ENCODE measurements at regions not wholly inside any gene's neighbourhood (a gene's known extent, or its start where the extent isn't known, plus 50 kb on each side); places are given as distances from the start of the nearest gene placed in this dataset.
"Not testable (repeated sequence)": the region's sequence is repeated elsewhere in the genome, so short reads cannot be mapped to it uniquely, and the experiment has no call there.

DNA sequence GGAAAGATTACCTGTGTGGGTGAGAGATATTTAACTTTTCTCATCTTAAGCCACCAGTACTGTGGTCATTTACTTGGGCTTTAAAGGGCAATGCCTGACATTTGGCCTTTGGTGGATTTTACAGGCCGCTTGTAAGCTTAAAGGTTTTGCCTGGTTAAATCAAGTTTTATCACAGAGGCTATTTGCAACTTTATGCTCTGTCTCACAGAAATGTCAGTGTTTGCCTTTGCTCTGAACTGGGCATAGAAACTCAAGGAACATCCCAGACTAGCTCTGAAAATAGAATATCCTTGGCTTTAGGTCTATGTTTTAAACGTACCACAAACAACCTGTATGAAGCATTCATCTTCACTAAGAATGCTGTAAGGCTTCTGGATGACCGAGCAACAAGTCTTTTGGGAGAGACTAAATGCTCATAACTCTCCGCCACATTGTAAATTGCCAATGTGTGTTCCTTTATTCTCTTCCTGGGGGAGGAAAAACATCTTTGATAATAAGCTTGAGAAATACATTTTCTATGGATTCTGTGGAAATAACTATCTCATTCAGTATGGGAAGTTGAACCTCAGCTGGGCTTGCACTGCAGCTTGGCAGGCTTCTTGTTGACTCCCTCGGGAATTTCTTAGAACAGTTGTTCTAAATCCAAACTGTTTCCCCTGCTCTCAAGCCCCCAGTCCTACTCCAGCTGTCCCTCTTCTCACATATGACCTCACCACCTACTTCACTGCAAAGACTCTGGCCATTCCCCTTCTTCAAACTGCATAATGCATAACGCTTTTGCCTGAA, 105.8 kb upstream of the WDR44 start:
- H3K27me3 ChIP-seq = no peaks in the 10 kb centered on the region
- H3K9ac ChIP-seq = no peak overlapping the region
- peaks cover 14 to 29% (median 20%) of the 10 kb centered on the region in 11 experiments for H3K9me3 ChIP-seq (replicated peaks in 1 of 11)
- peaks cover 0 to 6% (median 0%) of the 10 kb centered on the region in 10 experiments; a peak in 2 of 20 replicates for H3K4me1 ChIP-seq
- peak overlapping the region in 2 of 11 experiments; percentile 6 to 14; a peak in 2 of 22 replicates for H3K4me2 ChIP-seq
- no peaks in the 10 kb centered on the region for H3K36me3 ChIP-seq
- no peak overlapping the region for H3K4me3 ChIP-seq
- H3K27ac ChIP-seq = no peak overlapping the region
- no peak for TF ChIP-seq Cebpa-rat (IDR thresholded peaks at IDR 0.05)
- no peaks in the 10 kb centered on the region for H4K20me1 ChIP-seq

DNA sequence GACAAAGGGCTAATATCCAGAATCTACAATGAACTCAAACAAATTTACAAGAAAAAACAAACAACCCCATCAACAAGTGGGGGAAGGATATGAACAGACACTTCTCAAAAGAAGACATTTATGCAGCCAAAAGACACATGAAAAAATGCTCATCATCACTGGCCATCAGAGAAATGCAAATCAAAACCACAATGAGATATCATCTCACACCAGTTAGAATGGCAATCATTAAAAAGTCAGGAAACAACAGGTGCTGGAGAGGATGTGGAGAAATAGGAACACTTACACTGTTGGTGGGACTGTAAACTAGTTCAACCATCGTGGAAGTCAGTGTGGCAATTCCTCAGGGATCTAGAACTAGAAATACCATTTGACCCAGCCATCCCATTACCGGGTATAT, 98.9 kb upstream of the WDR44 start:
- H3K9ac ChIP-seq, H3K36me3 ChIP-seq: not testable (repeated sequence)

DNA sequence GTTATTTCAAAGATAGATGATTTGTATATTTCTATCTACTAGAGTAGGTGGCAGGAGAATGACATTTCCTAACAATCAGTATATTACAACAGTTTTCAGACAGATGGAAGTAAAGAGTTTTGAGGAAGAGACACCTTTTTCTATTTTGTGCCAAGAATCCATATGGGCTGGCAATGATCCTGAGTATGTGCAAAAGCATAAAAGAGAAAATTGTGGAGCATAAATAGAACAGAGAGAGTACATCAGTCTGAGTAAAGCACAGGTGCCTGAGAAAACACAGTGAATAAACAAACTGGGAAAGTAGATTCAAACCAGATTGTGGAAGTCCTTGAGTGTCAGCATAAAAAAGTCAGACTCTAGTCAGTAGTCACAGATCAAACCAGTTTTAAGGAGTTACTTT, 96.8 kb upstream of the WDR44 start:
- Histone ChIP-seq H4K20me1 (no peaks in the 10 kb centered on the region), H3K9me3 (replicated peaks in 1 of 11) (no peaks in the 10 kb centered on the region), H3K27ac (no peak overlapping the region), H3K4me1 (no peaks in the 10 kb centered on the region), H3K4me2 (no peak overlapping the region), H3K36me3 (no peaks in the 10 kb centered on the region), H3K4me3 (no peak overlapping the region), H3K9ac (no peak overlapping the region), H3K27me3 (no peaks in the 10 kb centered on the region)
- no peak for TF ChIP-seq Cebpa-rat (IDR thresholded peaks at IDR 0.05)

More for the DNA sequence above, 98.9 kb upstream of the WDR44 start:
- peaks cover 8 to 11% (median 10%) of the 10 kb centered on the region in 11 experiments for H3K9me3 ChIP-seq (replicated peaks in 1 of 11)
- H3K4me2 ChIP-seq, H3K4me1 ChIP-seq, H3K27ac ChIP-seq, H4K20me1 ChIP-seq, H3K27me3 ChIP-seq, H3K4me3 ChIP-seq: not testable (repeated sequence)

DNA sequence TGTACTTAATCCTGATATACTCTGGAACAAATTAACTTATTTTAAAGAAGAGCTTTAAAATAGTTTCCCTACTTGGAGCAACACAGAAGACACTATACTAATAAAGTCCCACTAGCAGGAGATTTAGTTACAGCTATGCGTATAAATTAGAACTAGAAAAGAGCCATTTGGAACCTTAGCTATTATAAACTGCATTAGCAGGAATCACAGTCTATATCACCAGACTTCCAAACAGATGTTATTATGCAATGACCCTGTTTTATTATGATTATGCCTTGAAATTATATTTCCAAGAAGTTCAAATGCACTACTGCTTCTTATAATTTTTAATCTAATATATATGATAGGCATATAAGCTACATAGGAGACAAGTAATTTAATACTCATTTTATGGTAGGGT, 95.5 kb upstream of the WDR44 start:
- Histone ChIP-seq H3K4me2 (no peak overlapping the region), H3K27ac (no peak overlapping the region), H4K20me1 (no peaks in the 10 kb centered on the region), H3K36me3 (no peaks in the 10 kb centered on the region), H3K9ac (no peak overlapping the region), H3K27me3 (no peaks in the 10 kb centered on the region), H3K9me3 (replicated peaks in 1 of 11) (no peaks in the 10 kb centered on the region), H3K4me1 (no peaks in the 10 kb centered on the region), H3K4me3 (no peak overlapping the region)
- no peak for TF ChIP-seq Cebpa-rat (IDR thresholded peaks at IDR 0.05)

DNA sequence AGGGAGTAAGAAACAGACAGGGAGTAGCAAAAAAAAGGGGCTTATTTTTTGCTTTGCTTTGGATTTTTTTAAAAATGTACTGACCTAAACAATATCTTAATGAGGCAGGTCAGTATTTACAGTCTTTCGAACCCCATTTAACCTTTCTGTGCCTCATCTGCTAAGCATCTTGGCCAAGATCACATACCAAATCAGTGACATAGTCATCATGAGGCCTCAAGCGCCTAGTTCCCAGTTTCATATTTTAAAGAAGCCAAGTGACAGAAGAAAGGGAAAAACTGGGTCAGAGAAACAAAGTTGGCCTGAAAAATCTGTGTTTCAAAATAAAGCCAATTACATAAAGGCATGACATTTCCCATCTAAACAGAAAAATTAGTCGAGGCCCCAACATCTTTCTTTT, 94.6 kb upstream of the WDR44 start:
- Histone ChIP-seq H3K27me3 (no peaks in the 10 kb centered on the region), H3K4me3 (no peak overlapping the region), H3K4me1 (no peaks in the 10 kb centered on the region), H3K27ac (no peak overlapping the region), H3K4me2 (no peak overlapping the region), H4K20me1 (no peaks in the 10 kb centered on the region), H3K9ac (no peak overlapping the region), H3K36me3 (no peaks in the 10 kb centered on the region), H3K9me3 (replicated peaks in 1 of 11) (no peaks in the 10 kb centered on the region)
- no peak for TF ChIP-seq Cebpa-rat (IDR thresholded peaks at IDR 0.05)

DNA sequence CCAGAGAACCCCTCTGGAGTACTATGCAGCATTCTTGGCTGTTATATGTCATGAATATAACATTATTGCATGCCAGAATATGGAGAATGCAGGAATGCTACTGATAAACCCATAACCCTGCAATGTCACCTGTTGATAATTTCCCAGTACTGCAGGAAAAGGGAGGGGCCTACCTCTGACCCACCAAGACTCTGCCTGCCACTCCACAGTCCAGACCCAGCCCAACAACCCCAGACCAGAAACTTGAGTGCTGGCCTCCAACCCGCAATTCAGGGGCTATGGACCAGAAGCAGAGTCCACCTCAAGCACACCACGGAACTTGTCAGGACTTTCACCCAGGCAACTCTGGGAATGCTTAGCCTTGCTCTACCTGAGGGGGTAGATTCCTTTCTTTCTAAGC, 92.9 kb upstream of the WDR44 start:
- TF ChIP-seq Cebpa-rat (IDR thresholded peaks at IDR 0.05) = no peak
- no peaks in the 10 kb centered on the region for H3K9me3 ChIP-seq (replicated peaks in 1 of 11)

DNA sequence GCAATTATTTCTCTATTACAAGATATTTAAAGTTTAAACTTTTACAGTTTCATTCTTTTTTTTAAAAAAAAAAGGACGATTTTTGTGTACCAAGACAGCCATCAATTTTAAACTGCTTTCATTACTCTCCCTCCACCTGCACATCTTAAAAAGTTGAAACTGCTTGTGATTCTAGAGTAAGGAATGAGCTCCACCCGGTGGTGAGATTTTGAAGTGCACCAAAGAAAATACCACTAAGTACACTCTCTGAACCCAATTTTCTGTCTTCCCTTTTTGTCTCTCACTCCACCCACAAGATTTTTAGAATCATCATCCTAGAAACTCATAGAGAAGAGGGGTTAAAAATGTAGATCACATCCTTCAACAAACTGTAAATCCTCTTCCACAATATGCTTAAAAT, 91.3 kb upstream of the WDR44 start:
- H3K9me3 ChIP-seq (replicated peaks in 1 of 11) = no peaks in the 10 kb centered on the region
- no peak overlapping the region for H3K4me2 ChIP-seq
- H3K36me3 ChIP-seq = no peaks in the 10 kb centered on the region
- H3K4me1 ChIP-seq = no peaks in the 10 kb centered on the region
- no peak overlapping the region for H3K27ac ChIP-seq
- H3K27me3 ChIP-seq = no peaks in the 10 kb centered on the region
- TF ChIP-seq Cebpa-rat (IDR thresholded peaks at IDR 0.05) = no peak
- H4K20me1 ChIP-seq = no peaks in the 10 kb centered on the region
- H3K9ac ChIP-seq = no peak overlapping the region
- H3K4me3 ChIP-seq = no peak overlapping the region

More for the DNA sequence above, 92.9 kb upstream of the WDR44 start:
- Histone ChIP-seq H3K27me3 (no peaks in the 10 kb centered on the region), H3K4me1 (no peaks in the 10 kb centered on the region), H4K20me1 (no peaks in the 10 kb centered on the region), H3K36me3 (no peaks in the 10 kb centered on the region), H3K4me2 (no peak overlapping the region), H3K9ac (no peak overlapping the region), H3K27ac (no peak overlapping the region), H3K4me3 (no peak overlapping the region)

DNA sequence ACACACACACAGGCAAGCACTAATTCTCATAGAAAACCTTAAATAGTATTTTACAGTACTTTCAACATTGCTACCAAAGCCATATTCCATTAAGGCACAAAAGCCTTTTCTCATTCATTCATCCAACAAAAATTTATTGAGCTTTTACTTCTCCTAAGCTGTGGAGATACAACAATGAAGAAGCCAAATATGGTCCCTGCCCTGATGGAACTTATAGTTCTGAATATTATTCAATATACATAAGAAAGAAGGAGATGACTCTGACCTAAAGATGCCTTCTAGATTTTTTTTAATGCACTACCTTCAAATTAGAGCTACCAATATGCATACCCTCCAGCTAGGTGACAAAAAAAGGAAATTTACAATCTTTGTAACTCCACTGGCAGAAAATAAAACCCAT, 90.0 kb upstream of the WDR44 start:
- no peaks in the 10 kb centered on the region for H3K36me3 ChIP-seq
- no peaks in the 10 kb centered on the region for H3K27me3 ChIP-seq

DNA sequence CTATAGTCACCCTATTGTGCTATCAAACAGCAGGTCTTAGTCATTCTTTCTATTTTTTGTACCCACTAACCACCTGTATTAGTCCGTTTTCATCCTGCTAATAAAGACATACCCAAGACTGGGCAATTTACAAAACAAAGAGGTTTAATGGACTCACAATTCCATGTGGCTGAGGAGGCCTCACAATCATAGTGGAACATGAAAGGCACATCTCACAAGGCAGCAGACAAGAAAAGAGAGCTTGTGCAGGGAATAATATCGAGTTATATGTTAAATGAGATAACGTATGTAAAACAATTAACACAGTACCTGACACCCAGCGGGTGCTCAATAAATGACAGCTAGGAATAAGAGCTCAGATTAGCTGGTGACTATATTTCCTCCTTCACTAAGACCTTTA, 88.1 kb upstream of the WDR44 start:
- Histone ChIP-seq H4K20me1 (no peaks in the 10 kb centered on the region), H3K27ac (no peak overlapping the region), H3K4me3 (no peak overlapping the region), H3K9ac (no peak overlapping the region), H3K9me3 (replicated peaks in 1 of 11) (no peaks in the 10 kb centered on the region), H3K27me3 (no peaks in the 10 kb centered on the region), H3K4me1 (no peaks in the 10 kb centered on the region), H3K36me3 (no peaks in the 10 kb centered on the region), H3K4me2 (no peak overlapping the region)
- TF ChIP-seq Cebpa-rat (IDR thresholded peaks at IDR 0.05) = no peak

More for the DNA sequence above, 90.0 kb upstream of the WDR44 start:
- no peaks in the 10 kb centered on the region for H4K20me1 ChIP-seq
- no peaks in the 10 kb centered on the region for H3K4me1 ChIP-seq
- H3K4me3 ChIP-seq = no peak overlapping the region
- H3K9me3 ChIP-seq (replicated peaks in 1 of 11) = no peaks in the 10 kb centered on the region
- no peak overlapping the region for H3K27ac ChIP-seq
- no peak overlapping the region for H3K9ac ChIP-seq
- TF ChIP-seq Cebpa-rat (IDR thresholded peaks at IDR 0.05) = no peak
- no peak overlapping the region for H3K4me2 ChIP-seq

DNA sequence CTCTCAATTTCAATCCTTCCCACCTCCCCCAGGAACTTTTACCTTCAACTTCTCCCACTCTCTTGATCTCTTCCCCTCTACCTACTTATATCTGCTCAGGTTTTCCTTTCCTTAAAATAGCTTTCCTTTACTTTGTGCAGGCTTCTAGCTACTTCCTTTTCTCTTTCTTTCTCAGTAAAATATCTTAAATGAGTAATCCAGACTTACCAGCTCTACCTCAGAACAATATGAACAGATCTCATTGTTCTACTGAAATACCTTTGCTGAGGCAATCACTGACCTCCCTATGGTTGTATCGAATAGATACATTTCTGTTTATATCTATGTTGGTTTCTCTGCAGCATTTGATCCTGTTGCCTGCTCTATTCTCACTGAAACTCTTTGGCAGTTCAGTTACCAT, 86.7 kb upstream of the WDR44 start:
- no peaks in the 10 kb centered on the region for H4K20me1 ChIP-seq
- no peaks in the 10 kb centered on the region for H3K27me3 ChIP-seq
- H3K4me3 ChIP-seq = no peak overlapping the region
- no peak overlapping the region for H3K27ac ChIP-seq
- H3K9ac ChIP-seq = no peak overlapping the region
- TF ChIP-seq Cebpa-rat (IDR thresholded peaks at IDR 0.05) = no peak
- no peak overlapping the region for H3K4me2 ChIP-seq
- no peaks in the 10 kb centered on the region for H3K9me3 ChIP-seq (replicated peaks in 1 of 11)
- no peaks in the 10 kb centered on the region for H3K36me3 ChIP-seq
- H3K4me1 ChIP-seq = no peaks in the 10 kb centered on the region
